OCI-M2 (cell line): ENCODE measurements at regions not wholly inside any gene's neighbourhood (a gene's known extent, or its start where the extent isn't known, plus 50 kb on each side); places are given as distances from the start of the nearest gene placed in this dataset.
"Not testable (repeated sequence)": the region's sequence is repeated elsewhere in the genome, so short reads cannot be mapped to it uniquely, and the experiment has no call there.

ENCODE experiments used
- DNase-seq: peaks from one replicate; lab custom pipeline; 2025; ENCODE audit not compliant: unreplicated experiment; lab: John Stamatoyannopoulos, UW

DNA sequence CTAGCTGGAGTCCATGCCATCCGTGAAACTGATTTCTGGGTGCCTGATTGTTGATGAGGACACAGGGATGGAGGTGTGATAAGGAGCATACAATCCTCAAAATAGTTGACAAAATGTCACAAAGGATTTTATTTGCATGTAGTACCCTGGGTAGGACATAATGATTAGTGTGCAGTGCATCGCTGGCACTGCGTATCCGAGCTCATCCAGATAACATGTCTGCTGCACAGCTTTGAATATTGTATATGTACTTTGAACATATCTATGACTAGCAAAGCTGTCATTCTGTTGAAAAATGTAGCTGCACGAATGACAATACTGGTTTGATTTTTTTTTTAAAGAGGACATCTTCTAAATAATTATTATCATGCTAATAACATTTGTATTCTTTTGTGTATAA is 529.7 kb upstream of the FANCL start:
- DNase-seq, result no peak

DNA sequence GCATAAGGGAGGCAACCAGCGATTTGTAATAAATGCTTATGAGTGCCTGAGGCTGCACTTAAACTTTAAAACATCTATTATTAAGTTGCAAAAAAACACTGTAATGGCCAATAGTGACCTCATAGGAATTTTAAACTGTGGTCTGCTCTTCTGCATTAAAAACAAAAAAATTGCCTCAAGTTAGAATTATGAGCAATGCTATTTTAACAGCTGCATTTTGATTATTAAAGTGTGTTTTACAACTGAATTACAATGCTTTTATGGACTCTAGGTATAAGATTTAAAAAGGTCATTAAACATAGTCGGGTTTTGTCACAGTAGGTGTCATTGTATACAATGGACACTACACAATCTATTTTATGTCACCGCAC is 528.7 kb upstream of the FANCL start:
- DNase-seq, result no peak

DNA sequence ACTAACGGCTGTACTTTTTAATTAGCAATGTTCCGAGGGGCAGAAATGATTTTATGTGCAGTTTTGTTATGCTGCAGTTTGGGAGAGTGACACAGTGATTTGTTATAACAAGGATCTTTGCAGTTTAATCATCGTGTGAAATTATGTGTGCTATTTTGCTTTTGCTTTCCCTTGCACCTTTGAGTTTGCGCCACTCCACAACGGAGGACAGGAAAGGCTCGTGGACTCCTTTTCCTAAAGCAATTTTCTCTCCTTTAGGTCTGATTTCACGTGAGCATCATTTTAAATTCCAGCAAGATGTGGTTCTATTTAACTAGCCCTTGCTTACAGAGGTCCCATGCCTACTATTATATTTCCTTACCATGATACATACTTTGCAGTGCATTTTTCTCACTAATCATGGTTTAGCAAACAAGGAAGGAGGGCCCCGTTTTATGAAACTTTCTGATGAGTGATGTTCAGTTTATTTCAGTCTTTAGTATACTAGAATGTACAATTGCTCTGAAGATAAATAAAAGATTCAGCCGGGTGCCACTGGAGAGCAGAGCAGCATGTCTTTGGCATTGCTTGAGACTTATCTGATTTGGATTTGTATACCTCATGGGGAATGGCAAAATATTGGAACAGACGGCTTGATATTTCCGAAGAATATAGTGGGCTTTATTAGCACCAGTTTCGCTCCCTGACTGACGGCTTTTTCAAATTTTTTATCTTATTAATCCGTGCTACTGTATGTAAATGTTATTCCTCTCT is 528.2 kb upstream of the FANCL start:
- DNase-seq, result no peak

DNA sequence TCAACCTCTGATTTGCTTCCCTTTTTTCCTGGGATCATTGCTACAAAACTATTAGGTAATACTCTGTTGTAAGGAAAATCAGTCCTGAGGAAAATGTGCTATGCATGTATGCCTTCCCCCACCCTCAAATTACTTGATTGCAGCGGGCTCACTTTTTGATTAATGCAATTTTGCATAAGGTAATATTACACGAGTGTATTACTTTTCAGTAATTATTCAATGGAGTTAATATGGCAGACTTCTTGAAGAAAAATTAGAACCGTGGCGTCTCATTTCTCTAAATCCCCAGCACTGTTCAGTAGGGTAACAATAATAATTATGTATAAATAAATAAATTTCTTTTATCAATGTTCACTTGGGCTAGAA is 527.6 kb upstream of the FANCL start:
- no peak for DNase-seq

DNA sequence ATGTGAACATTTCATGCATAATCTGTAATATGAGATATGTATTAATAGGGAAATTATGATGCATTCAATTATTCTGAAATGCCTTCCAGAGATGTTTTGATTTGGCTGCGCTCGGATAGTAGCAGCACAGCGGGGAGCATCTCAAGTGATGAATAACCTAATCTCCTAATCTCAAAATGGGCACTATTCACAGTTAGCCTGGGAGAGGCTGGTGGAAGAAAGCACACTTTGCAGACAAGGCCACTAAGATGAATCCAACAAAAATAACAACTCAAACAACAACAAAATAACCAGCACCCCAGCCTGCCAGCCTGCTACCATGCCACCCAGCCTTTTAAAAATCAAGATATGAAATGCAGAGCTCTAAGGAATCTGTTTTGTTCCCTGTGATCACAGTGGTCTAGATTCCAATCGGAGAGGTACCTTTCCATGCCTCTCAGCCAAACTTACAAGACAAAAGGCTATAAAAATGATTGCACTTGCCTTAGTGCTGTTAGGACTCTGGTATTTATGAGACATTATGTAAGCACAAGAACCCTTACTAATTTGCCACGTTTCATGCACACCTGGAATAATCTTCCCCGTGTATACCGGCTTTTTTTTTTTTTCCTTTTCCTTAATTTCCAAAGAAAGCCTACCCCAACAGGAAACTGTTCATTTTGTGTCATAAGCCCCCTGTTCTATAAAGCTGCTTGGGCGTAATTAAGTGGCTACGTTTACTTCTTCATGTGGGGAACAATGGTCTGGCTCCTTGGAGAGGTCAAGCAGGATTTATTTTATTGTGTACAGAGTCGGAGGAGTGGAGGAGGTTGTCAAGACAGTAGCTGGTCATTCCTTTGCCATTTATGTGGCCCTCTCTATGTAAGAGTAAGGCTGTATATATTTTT is 526.9 kb upstream of the FANCL start:
- no peak for DNase-seq

DNA sequence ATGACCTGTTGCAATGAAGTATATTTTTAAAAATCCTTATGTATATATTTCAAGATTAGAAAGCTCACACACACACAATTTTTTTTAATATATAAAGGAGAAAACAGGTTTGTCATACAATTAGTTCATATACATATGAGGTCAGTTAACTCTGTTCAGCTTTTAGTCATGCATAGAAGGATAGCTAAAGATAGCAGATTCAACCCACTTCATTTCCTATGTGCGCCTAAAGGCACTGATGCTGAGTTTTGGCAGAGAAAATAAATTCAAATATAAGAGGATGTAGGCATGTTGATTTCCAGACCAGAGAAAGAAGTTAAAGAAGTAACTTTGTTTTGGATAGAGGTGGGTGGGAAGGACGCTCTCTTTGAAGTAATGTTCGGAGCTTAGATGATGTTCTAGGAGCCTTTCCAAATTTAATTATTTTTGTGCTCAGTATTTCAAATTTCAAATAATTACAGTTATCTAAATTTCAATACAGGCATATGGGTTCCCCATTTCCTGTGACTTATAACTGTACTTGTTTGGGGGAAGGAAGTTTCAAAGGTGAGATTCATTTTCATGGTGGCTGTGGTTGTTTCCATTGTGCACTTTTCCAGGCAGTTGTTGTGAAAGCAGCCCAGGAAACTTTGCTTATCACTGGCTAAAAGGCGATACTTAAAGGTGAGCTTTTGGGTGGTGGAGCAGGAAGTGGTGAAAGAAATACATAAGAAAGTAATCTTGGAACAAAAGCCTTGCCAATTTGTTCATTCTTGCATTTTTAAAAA is 523.4 kb upstream of the FANCL start:
- no peak for DNase-seq

DNA sequence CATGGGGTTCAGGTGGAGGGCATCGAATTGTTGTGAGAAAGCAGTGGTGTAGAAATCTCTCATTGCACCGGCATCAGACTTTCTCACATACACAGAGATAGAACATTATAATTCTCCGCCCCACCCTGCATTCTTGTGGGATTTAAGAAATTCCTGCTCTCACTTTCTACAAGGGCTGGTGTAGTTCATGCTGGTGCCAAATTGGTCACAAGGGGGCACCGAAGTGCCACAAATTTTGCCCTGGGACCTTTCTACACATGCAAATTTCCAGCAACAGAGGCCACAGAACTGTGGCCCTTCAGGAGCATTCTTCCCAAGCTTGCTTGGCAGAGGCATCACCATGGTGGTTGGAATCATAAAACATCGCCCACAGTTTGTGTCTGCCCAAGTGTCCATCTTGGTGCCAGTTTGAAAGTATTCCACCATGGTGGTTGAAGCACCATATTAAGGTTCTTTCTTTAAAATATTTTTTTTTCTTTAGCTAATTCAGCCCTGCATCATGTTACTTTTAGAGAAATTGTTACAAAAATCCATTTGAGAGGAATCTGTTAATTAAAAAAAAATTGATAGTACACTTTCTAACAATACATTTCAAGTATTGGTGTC is 521.2 kb upstream of the FANCL start:
- no peak for DNase-seq

DNA sequence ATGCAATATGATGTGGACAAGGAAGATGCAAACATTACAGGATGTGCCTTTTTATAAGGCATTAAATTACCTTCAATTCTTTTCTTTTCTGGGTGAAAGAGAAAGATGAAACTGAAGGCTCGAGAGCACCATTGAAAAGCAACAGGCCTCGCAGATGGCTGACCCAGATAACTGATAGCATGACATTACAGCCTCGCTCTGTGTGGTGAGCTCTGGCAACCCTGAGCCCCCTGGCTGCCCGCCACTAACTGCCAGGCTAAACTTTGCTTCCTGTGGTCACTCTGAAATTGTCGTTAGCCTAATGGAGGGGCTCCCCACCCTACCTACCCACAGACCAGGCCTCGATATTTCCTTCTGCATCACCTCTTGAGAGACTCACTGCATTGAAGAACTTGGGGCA is 516.8 kb upstream of the FANCL start:
- DNase-seq, result no peak

DNA sequence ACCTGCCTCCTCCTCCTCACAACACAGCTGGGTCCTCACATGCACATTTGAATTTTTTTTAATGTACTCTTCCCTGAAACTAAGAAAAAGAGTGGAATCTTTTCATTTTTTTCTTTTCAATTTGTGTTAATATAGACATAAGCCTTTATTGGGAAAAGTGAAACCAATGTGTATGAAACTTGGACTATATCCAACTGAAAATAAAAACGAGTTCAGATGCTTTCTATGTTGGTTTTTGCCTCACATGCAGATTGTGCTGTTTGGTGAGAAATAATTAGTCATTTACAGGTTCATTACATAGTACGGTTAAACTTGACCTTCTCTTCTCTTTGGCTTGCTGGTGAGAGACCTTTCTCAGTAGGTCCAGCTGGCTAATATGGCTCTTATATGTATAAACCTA is 515.2 kb upstream of the FANCL start:
- DNase-seq, result no peak

DNA sequence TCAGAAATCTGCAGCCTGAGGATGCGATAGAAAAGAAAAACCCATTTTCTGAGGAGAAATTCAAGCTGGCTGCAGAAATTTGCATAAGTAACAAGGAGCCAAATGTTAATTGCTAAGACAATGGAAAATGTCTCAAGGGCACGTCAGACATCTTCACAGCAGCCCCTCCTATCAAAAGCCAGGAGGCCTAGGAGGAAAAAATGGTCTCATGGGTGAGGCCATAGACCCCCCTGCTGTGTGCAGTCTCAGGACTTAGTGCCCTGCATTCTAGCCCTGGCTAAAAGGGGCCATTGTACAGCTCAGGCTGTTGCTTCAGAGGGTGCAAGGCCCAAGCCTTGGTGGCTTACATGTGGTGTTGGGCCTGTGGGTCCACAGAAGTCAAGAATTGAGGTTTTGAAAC is 511.4 kb upstream of the FANCL start:
- not testable (repeated sequence) for DNase-seq

DNA sequence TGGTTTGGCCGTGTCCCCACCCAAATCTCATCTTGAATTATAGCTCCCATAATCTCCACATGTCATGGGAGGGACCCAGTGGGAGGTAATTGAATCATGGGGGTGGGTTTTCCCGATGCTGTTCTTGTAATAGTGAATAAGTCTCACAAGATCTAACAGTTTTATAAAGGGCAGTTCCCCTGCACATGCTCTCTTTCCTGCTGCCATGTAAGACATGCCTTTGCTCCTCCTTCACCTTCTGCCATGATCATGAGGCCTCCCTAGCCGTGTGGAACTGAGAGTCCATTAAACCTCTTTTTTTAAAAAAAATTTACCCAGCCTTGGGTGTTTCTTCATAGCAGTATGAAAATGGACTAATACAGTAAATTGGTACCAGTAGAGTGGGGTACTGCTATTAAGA is 510.6 kb upstream of the FANCL start:
- DNase-seq, result not testable (repeated sequence)

DNA sequence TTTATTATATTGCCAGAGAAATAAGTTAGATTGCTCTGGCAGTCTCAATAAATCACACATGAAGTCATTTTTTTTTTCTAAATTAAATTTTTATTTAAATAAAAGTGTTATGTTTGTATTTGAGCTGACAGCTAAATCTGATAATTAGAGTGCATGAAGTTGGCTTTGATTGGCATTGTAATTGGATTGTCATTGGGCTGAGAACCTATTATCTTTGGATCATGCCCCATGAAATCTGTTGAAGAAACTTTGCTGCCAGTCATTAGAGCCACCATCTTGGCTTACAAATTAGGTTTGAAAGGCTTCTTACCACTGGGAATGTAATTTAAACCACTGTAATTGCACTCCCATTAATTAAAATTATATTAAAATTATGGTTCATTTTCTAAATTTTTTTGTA is 507.9 kb upstream of the FANCL start:
- DNase-seq, result no peak

DNA sequence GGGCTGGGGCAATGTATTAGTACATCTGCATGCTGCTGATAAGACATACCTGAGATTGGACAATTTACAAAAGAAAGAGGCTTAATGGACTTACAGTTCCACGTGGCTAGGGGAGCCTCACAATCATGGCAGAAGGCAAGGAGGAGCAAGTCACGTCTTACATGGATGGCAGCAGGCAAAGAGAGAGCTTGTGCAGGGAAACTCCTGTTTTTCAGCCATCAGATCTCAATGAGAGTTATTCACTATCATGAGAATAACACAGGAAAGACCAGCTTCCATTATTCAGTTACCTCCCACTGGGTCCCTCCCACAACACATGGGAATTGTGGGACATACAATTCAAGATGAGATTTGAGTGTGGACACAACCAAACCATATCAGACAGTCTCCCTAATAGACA is 504.2 kb upstream of the FANCL start:
- DNase-seq, result not testable (repeated sequence)

DNA sequence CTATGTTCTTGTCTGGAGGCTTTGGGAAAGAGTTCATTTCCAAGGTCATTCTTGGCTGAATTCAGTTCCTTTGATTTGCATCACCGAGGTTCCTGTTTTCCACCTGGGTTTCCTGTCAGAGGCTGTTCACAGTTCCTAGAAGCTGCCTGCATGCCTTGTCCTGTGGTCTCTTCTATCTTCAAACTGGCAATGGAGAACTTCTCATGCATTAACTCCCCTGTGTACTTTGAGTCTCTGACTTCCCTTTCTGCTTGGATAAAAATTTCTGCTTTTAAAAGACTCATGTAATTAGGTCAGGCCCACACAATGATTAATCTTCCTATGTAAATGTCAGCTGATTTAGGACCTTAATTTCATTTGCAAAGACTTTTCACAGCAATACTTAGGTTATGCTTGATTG is 499.3 kb upstream of the FANCL start:
- DNase-seq, result no peak

DNA sequence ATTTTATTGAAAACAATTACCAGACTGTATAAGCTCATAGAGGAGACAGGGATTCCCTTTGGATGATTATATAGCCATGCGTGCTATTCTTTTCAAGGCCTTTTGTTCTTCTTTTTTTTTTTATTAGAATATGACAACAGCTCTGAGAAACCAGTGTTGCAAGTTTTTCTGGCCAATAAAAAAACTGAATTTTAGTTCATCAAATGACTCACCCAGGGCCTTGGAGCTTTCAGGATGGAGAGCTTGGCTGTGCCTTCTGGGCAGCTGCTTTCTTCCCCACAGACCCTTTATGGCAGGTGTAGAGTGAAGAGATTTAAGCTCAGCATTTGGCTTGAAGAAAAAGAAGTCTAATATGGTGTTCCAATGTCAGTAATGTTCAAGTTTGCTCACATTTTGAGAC is 497.9 kb upstream of the FANCL start:
- DNase-seq, result no peak

DNA sequence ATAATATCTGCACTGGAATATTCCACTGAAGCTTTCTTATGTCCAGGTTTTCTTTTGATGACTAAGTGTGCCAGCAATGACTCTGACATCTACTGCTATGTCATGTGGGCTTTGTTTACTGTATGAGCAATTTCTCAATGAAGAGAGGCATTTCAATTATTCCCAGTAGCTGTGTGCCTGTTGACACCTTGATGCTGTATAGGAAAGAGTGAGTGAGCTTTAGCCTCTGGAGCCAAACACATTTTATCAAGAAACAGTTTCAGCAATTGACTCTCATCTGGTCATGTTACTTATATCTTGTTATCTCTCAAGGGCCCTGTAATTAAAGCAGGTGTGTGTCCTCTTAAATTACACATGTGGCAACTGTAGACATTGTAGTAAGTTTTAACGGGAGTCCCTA is 493.2 kb upstream of the FANCL start:
- no peak for DNase-seq

DNA sequence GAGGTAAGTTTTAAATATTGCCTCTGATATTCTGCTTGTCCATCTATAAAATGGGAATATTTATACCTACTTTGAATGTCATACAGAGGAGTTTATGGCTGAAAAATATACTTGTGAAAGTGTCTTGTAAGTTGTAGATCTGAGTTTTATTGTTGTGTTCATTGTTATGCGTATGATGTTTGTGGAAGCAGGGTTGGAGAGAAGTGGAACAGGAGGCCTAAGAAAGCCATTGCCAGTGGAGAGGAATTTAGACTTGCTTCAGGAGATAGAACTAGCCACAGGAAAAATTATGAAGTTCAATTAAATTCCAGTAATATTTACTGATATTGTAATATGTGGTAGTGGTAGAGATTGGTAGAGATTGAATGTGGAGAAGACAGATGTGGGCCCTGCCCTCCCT is 491.9 kb upstream of the FANCL start:
- DNase-seq, result no peak

DNA sequence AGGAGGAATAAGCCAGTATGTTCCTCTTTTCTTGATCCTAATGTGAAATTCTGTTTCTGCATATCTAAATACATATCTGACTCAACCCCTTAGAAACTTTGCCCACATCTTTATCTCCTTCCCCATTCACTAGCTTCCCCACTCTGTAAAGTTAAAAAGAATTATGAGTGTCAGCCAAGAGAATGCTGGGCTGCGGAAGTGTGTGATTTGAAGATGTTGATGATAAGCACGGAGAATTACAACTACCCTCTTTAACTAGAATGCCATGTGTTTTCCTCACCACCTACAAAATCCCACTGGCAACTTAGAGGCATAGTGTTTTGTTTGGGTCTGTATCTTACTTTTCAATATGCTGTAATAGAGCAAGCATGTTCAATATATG is 490.4 kb upstream of the FANCL start:
- no peak for DNase-seq

DNA sequence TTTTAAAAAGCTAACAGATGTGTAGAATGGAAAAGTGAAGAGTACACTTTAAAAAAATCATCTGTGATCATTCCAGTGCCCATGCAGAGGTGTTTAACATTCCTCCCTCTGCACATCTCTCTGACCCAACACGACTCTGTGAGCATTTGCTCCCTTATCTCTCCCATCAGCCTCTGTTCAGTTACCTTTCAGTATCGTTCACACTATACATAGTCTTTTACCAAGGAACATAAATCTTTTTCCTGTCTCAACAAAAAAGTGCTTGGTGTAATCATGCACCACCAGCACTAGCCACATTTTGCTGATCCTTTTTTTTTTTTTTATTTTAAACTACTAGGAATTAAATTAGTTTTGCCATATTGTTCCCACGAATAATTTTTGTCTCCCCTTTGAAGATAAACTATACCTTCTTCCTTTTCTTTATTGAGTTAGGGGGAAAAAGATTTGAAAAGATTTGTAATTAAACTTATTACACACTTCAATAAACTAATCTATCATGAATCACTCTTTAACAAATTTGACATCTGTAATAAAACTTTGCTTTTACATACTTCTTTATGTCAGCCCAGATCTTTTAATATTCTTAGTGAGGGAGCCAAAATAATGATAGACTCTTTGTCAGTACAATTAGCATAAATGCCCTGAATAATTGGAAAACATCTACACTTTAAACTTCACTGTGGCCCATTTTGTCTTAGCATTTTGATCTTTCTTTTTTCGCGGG is 489.8 kb upstream of the FANCL start:
- no peak for DNase-seq

DNA sequence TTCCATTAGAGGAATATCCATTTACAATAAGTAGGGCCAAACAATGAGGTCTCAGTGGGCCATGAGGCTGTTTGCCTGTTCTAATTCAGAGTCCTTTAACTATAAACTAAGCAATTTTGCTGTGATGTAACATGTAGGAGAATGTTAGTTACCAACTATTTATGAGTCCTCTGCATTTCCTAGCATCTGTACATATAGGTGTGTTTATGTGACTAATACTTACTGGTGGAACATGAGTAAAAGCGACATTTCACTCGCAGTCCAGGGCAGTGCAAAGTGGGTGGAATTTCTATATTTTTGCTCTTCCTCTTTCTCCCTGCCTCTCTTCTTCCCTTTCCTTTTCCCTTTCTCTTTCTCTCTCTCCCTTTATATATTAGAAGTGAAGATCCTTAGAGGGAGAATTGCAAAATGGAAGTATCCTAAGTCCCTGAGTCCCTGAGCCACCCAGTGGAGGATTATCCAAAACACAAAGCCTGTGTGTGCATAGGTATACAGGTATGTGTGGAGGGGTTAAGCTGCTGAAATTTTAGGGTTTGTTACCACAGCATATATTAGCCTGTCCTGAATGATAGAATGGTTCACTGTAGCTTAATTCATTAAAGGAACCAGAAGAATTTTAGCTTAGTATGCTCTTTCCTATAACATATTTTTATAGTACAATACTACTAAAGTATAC is 487.0 kb upstream of the FANCL start:
- DNase-seq, result no peak
